ENCODE measurements at regions not wholly inside any gene's neighbourhood (a gene's known extent, or its start where the extent isn't known, plus 50 kb on each side); places are given as distances from the start of the nearest gene placed in this dataset.

DNA sequence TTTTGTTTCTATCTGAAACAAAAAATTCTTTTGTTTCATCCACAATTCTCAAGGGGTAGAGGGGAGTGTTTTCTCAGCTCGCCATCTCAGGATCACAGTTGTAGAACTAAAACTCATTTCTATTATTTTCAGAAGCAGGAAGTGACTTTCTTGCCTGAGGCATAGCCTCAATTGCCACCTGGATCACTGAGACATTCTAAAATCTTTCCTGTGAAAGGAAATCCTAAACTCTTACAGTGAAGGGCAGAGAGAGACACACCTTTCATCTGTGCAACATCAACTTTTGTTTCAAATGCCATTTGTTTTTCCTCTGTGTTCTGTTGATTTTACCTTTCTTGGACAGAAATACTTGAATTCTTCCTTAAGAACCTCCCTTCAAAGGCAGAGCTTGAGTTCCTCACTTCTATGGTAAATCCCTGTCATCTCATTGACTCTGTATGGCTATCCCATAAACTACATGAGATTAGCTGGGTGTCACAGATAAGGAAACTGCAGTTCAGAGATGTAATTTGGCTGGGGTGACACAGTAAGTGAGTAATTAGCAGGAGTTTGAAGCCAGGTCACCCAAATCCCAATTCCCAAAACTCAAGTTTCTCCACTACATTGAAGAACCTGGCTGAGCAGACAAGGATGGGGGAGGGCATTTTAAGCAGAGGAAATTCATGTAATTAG lies 224.4 kb upstream of the HTR2A start:
- H3K4me3 ChIP-seq = no peak overlapping the region
- no peaks in the 10 kb centered on the region for H3K27me3 ChIP-seq (replicated peaks; ENCODE audit: insufficient read depth)
- no peak overlapping the region for H3K27ac ChIP-seq
- in situ Hi-C loops (cut with MboI) = no loop called here
- no peak overlapping the region for H2AFZ ChIP-seq
- no peak overlapping the region for H3K4me2 ChIP-seq (ENCODE audit: unreplicated experiment)
- WGBS, 2 experiments (ENCODE audit: low coverage in 1 of 2, low lambda C conversion rate in 2 of 2, missing lambda C conversion rate in 2 of 2) = 89 to 100% methylated on average over 1 of the region's 1 CpG
- no peaks in the 10 kb centered on the region for H4K20me1 ChIP-seq (ENCODE audit: insufficient read depth)
- TF ChIP-seq EZH2 (IDR thresholded peaks at IDR 0.05; ENCODE audit: insufficient read depth, poor library complexity, severe bottlenecking) (no peak), EZH2phosphoT487 (IDR thresholded peaks at IDR 0.05; ENCODE audit: insufficient read depth, low read depth) (no peak)
- H3K9ac ChIP-seq = no peak overlapping the region
- H3K9me3 ChIP-seq (ENCODE audit: low read depth) = no peaks in the 10 kb centered on the region
- no peaks in the 10 kb centered on the region for H3K36me3 ChIP-seq (ENCODE audit: low read depth)
- H3K9me2 ChIP-seq (ENCODE audit: insufficient read depth) = no peaks in the 10 kb centered on the region
- no peaks in the 10 kb centered on the region for H3K79me2 ChIP-seq (ENCODE audit: insufficient read depth)
- H3K4me1 ChIP-seq (ENCODE audit: insufficient read depth) = peaks cover 12% of the 10 kb centered on the region
- DNase-seq = no peak
- peaks cover 10% of the 10 kb centered on the region; the same call in 1 of the 2 replicates for H3F3A ChIP-seq (ENCODE audit: insufficient read depth)

DNA sequence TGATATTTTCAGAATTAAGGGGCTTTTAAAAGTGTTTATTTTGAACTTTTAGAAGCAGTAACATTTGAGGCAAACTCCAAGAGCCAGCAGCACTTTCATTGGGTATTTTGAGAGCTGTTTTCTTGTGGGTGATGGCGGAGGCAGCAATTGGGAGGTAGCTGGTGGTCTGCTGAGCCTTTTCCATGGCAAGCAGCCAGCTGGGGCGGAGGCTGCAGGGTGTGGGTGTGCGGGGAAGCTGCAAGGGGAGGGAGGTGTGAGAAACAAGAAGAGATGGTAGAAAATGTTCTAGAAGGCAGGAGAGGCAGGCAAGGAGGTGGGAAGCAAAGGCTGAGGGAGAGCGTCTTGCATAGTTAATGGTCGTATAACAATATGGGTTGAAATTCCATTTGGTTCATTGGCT lies 223.4 kb upstream of the HTR2A start:
- H4K20me1 ChIP-seq (ENCODE audit: insufficient read depth) = no peaks in the 10 kb centered on the region
- H3F3A ChIP-seq (ENCODE audit: insufficient read depth) = peaks cover 10% of the 10 kb centered on the region; the same call in 1 of the 2 replicates
- no peaks in the 10 kb centered on the region for H3K79me2 ChIP-seq (ENCODE audit: insufficient read depth)
- WGBS, 2 experiments (ENCODE audit: low coverage in 1 of 2, low lambda C conversion rate in 2 of 2, missing lambda C conversion rate in 2 of 2) = 83 to 88% methylated on average over 5 of the region's 5 CpGs
- H3K36me3 ChIP-seq (ENCODE audit: low read depth) = no peaks in the 10 kb centered on the region
- H2AFZ ChIP-seq = no peak overlapping the region
- H3K9me2 ChIP-seq (ENCODE audit: insufficient read depth) = no peaks in the 10 kb centered on the region
- no peaks in the 10 kb centered on the region for H3K9me3 ChIP-seq (ENCODE audit: low read depth)
- TF ChIP-seq EZH2 (IDR thresholded peaks at IDR 0.05; ENCODE audit: insufficient read depth, poor library complexity, severe bottlenecking) (no peak), EZH2phosphoT487 (IDR thresholded peaks at IDR 0.05; ENCODE audit: insufficient read depth, low read depth) (no peak)
- DNase-seq = no peak
- in situ Hi-C loops (cut with MboI) = no loop called here
- H3K27me3 ChIP-seq (replicated peaks; ENCODE audit: insufficient read depth) = no peaks in the 10 kb centered on the region
- H3K9ac ChIP-seq = no peak overlapping the region
- no peak overlapping the region for H3K27ac ChIP-seq
- peaks cover 12% of the 10 kb centered on the region for H3K4me1 ChIP-seq (ENCODE audit: insufficient read depth)
- no peak overlapping the region for H3K4me3 ChIP-seq
- H3K4me2 ChIP-seq (ENCODE audit: unreplicated experiment) = no peak overlapping the region

GRCh38 chr13:47119575-47120235 lies 222.9 kb upstream of the HTR2A start:
- H3K4me1 ChIP-seq (ENCODE audit: insufficient read depth) = peaks cover 15% of the 10 kb centered on the region
- no peak overlapping the region for H3K4me3 ChIP-seq
- H3K36me3 ChIP-seq (ENCODE audit: low read depth) = no peaks in the 10 kb centered on the region
- 90 to 100% methylated on average over 2 of the region's 2 CpGs for WGBS, 2 experiments (ENCODE audit: low coverage in 1 of 2, low lambda C conversion rate in 2 of 2, missing lambda C conversion rate in 2 of 2)
- peaks cover 14% of the 10 kb centered on the region for H3F3A ChIP-seq (ENCODE audit: insufficient read depth)
- no peaks in the 10 kb centered on the region for H3K9me2 ChIP-seq (ENCODE audit: insufficient read depth)
- H3K4me2 ChIP-seq (ENCODE audit: unreplicated experiment) = no peak overlapping the region
- no peaks in the 10 kb centered on the region for H3K79me2 ChIP-seq (ENCODE audit: insufficient read depth)
- H3K9me3 ChIP-seq (ENCODE audit: low read depth) = no peaks in the 10 kb centered on the region
- TF ChIP-seq EZH2phosphoT487 (IDR thresholded peaks at IDR 0.05; ENCODE audit: insufficient read depth, low read depth) (no peak), EZH2 (IDR thresholded peaks at IDR 0.05; ENCODE audit: insufficient read depth, poor library complexity, severe bottlenecking) (no peak)
- H3K27me3 ChIP-seq (replicated peaks; ENCODE audit: insufficient read depth) = no peaks in the 10 kb centered on the region
- in situ Hi-C loops (cut with MboI) = no loop called here
- H3K9ac ChIP-seq = no peak overlapping the region
- H2AFZ ChIP-seq = no peak overlapping the region
- no peaks in the 10 kb centered on the region for H4K20me1 ChIP-seq (ENCODE audit: insufficient read depth)
- no peak overlapping the region for H3K27ac ChIP-seq
- DNase-seq = peak; percentile 25

GRCh38 chr13:47117268-47117667 lies 220.4 kb upstream of the HTR2A start:
- no peak overlapping the region for H3K4me3 ChIP-seq
- no peaks in the 10 kb centered on the region for H3K27me3 ChIP-seq (replicated peaks; ENCODE audit: insufficient read depth)
- H3K4me1 ChIP-seq (ENCODE audit: insufficient read depth) = peaks cover 39% of the 10 kb centered on the region
- peak overlapping the region; percentile 19 for H3K27ac ChIP-seq
- H3F3A ChIP-seq (ENCODE audit: insufficient read depth) = peaks cover 38% of the 10 kb centered on the region
- H3K36me3 ChIP-seq (ENCODE audit: low read depth) = no peaks in the 10 kb centered on the region
- H3K9me3 ChIP-seq (ENCODE audit: low read depth) = no peaks in the 10 kb centered on the region
- H3K9ac ChIP-seq = no peak overlapping the region
- H3K9me2 ChIP-seq (ENCODE audit: insufficient read depth) = no peaks in the 10 kb centered on the region
- in situ Hi-C loops (cut with MboI) = no loop called here
- no peaks in the 10 kb centered on the region for H4K20me1 ChIP-seq (ENCODE audit: insufficient read depth)
- H3K4me2 ChIP-seq (ENCODE audit: unreplicated experiment) = peak overlapping the region; percentile 56
- peak; percentile 82 for DNase-seq
- H2AFZ ChIP-seq = no peak overlapping the region
- H3K79me2 ChIP-seq (ENCODE audit: insufficient read depth) = no peaks in the 10 kb centered on the region
- TF ChIP-seq EZH2 (IDR thresholded peaks at IDR 0.05; ENCODE audit: insufficient read depth, poor library complexity, severe bottlenecking) = no peak
- TF ChIP-seq EZH2phosphoT487 (IDR thresholded peaks at IDR 0.05; ENCODE audit: insufficient read depth, low read depth) = no peak
- WGBS, 2 experiments (ENCODE audit: low coverage in 1 of 2, low lambda C conversion rate in 2 of 2, missing lambda C conversion rate in 2 of 2) = 36 to 38% methylated on average over 3 of the region's 3 CpGs
